SK-N-SH (cell line): ENCODE measurements at regions not wholly inside any gene's neighbourhood (a gene's known extent, or its start where the extent isn't known, plus 50 kb on each side); places are given as distances from the start of the nearest gene placed in this dataset.
A peak's percentile ranks its signal among the peaks of the same experiment; 100 is the strongest.

Experiments used
- CTCF ChIA-PET: fragments of 300-600, 350-600 bp; formaldehyde crosslinking; extraction: SDS; loops from one replicate; lab custom pipeline; 2021; lab: Yijun Ruan, JAX
- POLR2A ChIA-PET: fragments of 350-600 bp; sonication (Branson Sonifier 250); formaldehyde crosslinking; extraction: SDS; loops from one replicate; lab custom pipeline; 2020; ENCODE audit warnings: antibody characterized with exemption, inconsistent platforms; lab: Yijun Ruan, JAX
- DNase-seq: peaks from one replicate; pipeline ENCODE4 v3.0.0; 2012
- H2AFZ ChIP-seq: fragments of 200-600 bp; sonication (generic); 2 replicates; pipeline ENCODE4 v1.8.1; 2016; ENCODE audit warnings: antibody characterized with exemption, mild to moderate bottlenecking, low read depth
- H3F3A ChIP-seq: fragments of 200-600 bp; sonication (generic); replicated peaks from 2 replicates; pipeline ENCODE3; 2016; ENCODE audit warnings: antibody characterized with exemption, mild to moderate bottlenecking; ENCODE audit not compliant: insufficient read depth
- H3K27ac ChIP-seq, 2 experiments: fragments of 200-500 bp in 1 of 2; fragments of 200-600 bp in 1 of 2; sonication (Bioruptor generic) in 1 of 2; sonication (generic), shearing (Covaris generic) in 1 of 2; 2 replicates each; pipeline versions ENCODE4 v1.5.1 to v1.6.1; 2014 to 2016; ENCODE audit warnings: low read depth in 2 of 2, inconsistent platforms in 1 of 2, low read length in 1 of 2, mild to moderate bottlenecking in 1 of 2, mixed read lengths in 1 of 2
- H3K27me3 ChIP-seq: fragments of 200-600 bp; sonication (generic), shearing (Covaris generic); 2 replicates; pipeline ENCODE4 v1.6.1; 2016; ENCODE audit warnings: mixed run types; ENCODE audit not compliant: insufficient read depth
- H3K36me3 ChIP-seq, 2 experiments: fragments of 200-500 bp in 1 of 2; fragments of 200-600 bp in 1 of 2; sonication (Bioruptor generic) in 1 of 2; sonication (generic) in 1 of 2; replicated peaks in 1 of 2; 2 replicates each; pipeline versions ENCODE3 to v1.5.1; 2014 to 2016; ENCODE audit warnings: low read length in 1 of 2, mild to moderate bottlenecking in 1 of 2; ENCODE audit not compliant: insufficient read depth in 2 of 2, control insufficient read depth in 1 of 2
- H3K4me1 ChIP-seq, 2 experiments: fragments of 200-500 bp in 1 of 2; fragments of 200-600 bp in 1 of 2; sonication (Bioruptor generic) in 1 of 2; sonication (generic), shearing (Covaris generic) in 1 of 2; 2 replicates each; pipeline versions ENCODE4 v1.5.1 to v1.6.1; 2014 to 2016; ENCODE audit warnings: low read depth in 1 of 2, low read length in 1 of 2, mixed run types in 1 of 2; ENCODE audit not compliant: insufficient read depth in 2 of 2, control insufficient read depth in 1 of 2
- H3K4me2 ChIP-seq: fragments of 200-600 bp; sonication (generic), shearing (Covaris generic); 2 replicates; pipeline ENCODE4 v1.6.1; 2017; ENCODE audit warnings: mixed run types
- H3K4me3 ChIP-seq, 2 experiments: fragments of 200-500 bp in 1 of 2; fragments of 200-600 bp in 1 of 2; sonication (Bioruptor generic) in 1 of 2; sonication (generic), shearing (Covaris generic) in 1 of 2; 2 replicates each; pipeline versions ENCODE4 v1.5.1 to v1.8.1; 2014 to 2016; ENCODE audit warnings: low read depth in 2 of 2, inconsistent platforms in 1 of 2, low read length in 1 of 2, mild to moderate bottlenecking in 1 of 2, mixed read lengths in 1 of 2, moderate library complexity in 1 of 2
- H3K79me2 ChIP-seq: fragments of 200-600 bp; sonication (generic); 2 replicates; pipeline ENCODE4 v1.8.1; 2017; ENCODE audit warnings: mild to moderate bottlenecking; ENCODE audit not compliant: insufficient read depth
- H3K9ac ChIP-seq: fragments of 200-600 bp; sonication (generic); 2 replicates; pipeline ENCODE4 v1.6.1; 2017; ENCODE audit warnings: mixed run types
- H3K9me2 ChIP-seq: fragments of 200-600 bp; sonication (generic); 2 replicates; pipeline ENCODE4 v1.6.1; 2017; ENCODE audit warnings: mixed run types
- H3K9me3 ChIP-seq: fragments of 200-600 bp; sonication (generic); 2 replicates; pipeline ENCODE4 v1.6.1; 2017; ENCODE audit warnings: mixed run types, mild to moderate bottlenecking, moderate library complexity
- H4K20me1 ChIP-seq: fragments of 200-600 bp; sonication (generic); 2 replicates; pipeline ENCODE4 v1.6.1; 2017; ENCODE audit warnings: mild to moderate bottlenecking, mixed run types; ENCODE audit not compliant: insufficient read depth
- CHD2 ChIP-seq: fragments of 150-350 bp; IDR thresholded peaks from 2 replicates; pipeline ENCODE4 v1.6.1; 2018; ENCODE audit warnings: low read length; ENCODE audit not compliant: partially characterized antibody
- FOSL2 ChIP-seq: IDR thresholded peaks from 2 replicates; pipeline ENCODE4 v1.4.0; 2012; ENCODE audit warnings: low read depth, mild to moderate bottlenecking, moderate library complexity, borderline replicate concordance
- FOXJ3 ChIP-seq: sonication (generic); formaldehyde crosslinking; IDR thresholded peaks from 2 replicates; pipeline ENCODE4 v1.5.1; 2020; ENCODE audit warnings: mild to moderate bottlenecking, missing genetic modification reagents
- FOXM1 ChIP-seq: IDR thresholded peaks from 2 replicates; pipeline ENCODE4 v1.4.0; 2012; ENCODE audit warnings: low read depth, mild to moderate bottlenecking
- JUND ChIP-seq: IDR thresholded peaks from 2 replicates; pipeline ENCODE4 v1.4.0; 2012
- MEF2A ChIP-seq: IDR thresholded peaks from 2 replicates; pipeline ENCODE4 v1.4.0; 2012; ENCODE audit warnings: low read depth, borderline replicate concordance
- MXI1 ChIP-seq: IDR thresholded peaks from 2 replicates; pipeline ENCODE4 v1.6.1; 2012; ENCODE audit warnings: mild to moderate bottlenecking, low read depth, low read length, improper control_type of control experiment
- NFIC ChIP-seq: IDR thresholded peaks from 2 replicates; pipeline ENCODE4 v1.4.0; 2012; ENCODE audit warnings: borderline replicate concordance
- NRF1 ChIP-seq: IDR thresholded peaks from 2 replicates; pipeline ENCODE4 v1.6.1; 2012; ENCODE audit warnings: low read depth, mild to moderate bottlenecking, low read length
- RAD21 ChIP-seq: IDR thresholded peaks from 2 replicates; pipeline ENCODE4 v1.6.1; 2012; ENCODE audit warnings: mild to moderate bottlenecking, low read length
- RCOR1 ChIP-seq: fragments of 150-350 bp; IDR thresholded peaks from 2 replicates; pipeline ENCODE4 v1.6.1; 2017; ENCODE audit warnings: antibody characterized with exemption, low read length
- RXRA ChIP-seq: IDR thresholded peaks from 2 replicates; pipeline ENCODE4 v1.4.0; 2012; ENCODE audit warnings: low read depth, mild to moderate bottlenecking, borderline replicate concordance
- SIN3A ChIP-seq: IDR thresholded peaks from 2 replicates; pipeline ENCODE4 v1.6.1; 2012; ENCODE audit warnings: low read depth, mild to moderate bottlenecking, low read length, moderate library complexity, borderline replicate concordance
- TAF1 ChIP-seq: IDR thresholded peaks from 2 replicates; pipeline ENCODE4 v1.6.1; 2012; ENCODE audit warnings: low read depth, mild to moderate bottlenecking, low read length, moderate library complexity, borderline replicate concordance
- TCF12 ChIP-seq: IDR thresholded peaks from 2 replicates; pipeline ENCODE4 v1.4.0; 2012
- TEAD4 ChIP-seq: IDR thresholded peaks from 2 replicates; pipeline ENCODE4 v1.4.0; 2012; ENCODE audit warnings: mild to moderate bottlenecking, borderline replicate concordance; ENCODE audit not compliant: insufficient read depth
- WGBS: methylation state at CpG from one replicate; pipeline ENCODE4 v1.1.6; 2017; ENCODE audit warnings: low lambda C conversion rate; 5-methylcytosine and 5-hydroxymethylcytosine counted together
- TF ChIP-seq, protein P1 (sequence below): IDR thresholded peaks from 2 replicates; pipeline ENCODE4 v1.4.0; 2012; ENCODE audit warnings: low read depth, borderline replicate concordance
- TF ChIP-seq, protein P2 (sequence below): IDR thresholded peaks from 2 replicates; pipeline ENCODE4 v1.4.0; 2012; ENCODE audit warnings: low read depth
- TF ChIP-seq, protein P3 (sequence below): fragments of 150-350 bp; IDR thresholded peaks from 2 replicates; pipeline ENCODE4 v1.6.1; 2017; ENCODE audit warnings: antibody characterized with exemption, low read length, low read depth, borderline replicate concordance
- TF ChIP-seq, protein P4 (sequence below): IDR thresholded peaks from 2 replicates; pipeline ENCODE4 v1.6.1; 2012; ENCODE audit warnings: mild to moderate bottlenecking, low read depth, low read length, moderate library complexity
- TF ChIP-seq, protein P5 (sequence below): IDR thresholded peaks from 2 replicates; pipeline ENCODE4 v1.4.0; 2012; ENCODE audit warnings: low read depth, borderline replicate concordance

DNA sequence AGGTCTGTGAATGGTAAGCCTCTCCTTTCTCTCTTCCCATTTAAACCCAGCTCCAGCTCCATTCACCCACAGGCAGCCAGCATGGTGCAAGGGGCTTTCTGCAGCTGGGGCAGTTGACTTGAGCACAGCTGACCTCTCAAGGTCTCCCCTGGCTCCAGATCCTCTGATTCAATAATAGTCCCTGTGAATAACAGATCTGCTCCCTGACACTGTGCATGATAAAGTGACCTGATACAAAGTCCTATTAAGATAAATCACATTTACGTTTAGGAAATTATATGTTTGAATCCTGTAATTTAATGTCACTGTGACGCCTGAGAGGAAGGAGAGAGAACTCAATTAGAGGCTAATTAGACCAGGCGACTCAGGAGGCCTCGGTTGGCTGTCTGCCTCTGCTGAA lies 540.4 kb upstream of the CDH11 start (continued):
- TF ChIP-seq, protein P1, sequence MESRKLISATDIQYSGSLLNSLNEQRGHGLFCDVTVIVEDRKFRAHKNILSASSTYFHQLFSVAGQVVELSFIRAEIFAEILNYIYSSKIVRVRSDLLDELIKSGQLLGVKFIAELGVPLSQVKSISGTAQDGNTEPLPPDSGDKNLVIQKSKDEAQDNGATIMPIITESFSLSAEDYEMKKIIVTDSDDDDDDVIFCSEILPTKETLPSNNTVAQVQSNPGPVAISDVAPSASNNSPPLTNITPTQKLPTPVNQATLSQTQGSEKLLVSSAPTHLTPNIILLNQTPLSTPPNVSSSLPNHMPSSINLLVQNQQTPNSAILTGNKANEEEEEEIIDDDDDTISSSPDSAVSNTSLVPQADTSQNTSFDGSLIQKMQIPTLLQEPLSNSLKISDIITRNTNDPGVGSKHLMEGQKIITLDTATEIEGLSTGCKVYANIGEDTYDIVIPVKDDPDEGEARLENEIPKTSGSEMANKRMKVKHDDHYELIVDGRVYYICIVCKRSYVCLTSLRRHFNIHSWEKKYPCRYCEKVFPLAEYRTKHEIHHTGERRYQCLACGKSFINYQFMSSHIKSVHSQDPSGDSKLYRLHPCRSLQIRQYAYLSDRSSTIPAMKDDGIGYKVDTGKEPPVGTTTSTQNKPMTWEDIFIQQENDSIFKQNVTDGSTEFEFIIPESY: no peak
- peak; percentile 39; the same call in 1 of the 2 replicates for TF ChIP-seq MXI1
- TF ChIP-seq, protein P2, sequence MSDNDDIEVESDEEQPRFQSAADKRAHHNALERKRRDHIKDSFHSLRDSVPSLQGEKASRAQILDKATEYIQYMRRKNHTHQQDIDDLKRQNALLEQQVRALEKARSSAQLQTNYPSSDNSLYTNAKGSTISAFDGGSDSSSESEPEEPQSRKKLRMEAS: no peak
- TF ChIP-seq FOSL2: no peak
- TF ChIP-seq, protein P3, sequence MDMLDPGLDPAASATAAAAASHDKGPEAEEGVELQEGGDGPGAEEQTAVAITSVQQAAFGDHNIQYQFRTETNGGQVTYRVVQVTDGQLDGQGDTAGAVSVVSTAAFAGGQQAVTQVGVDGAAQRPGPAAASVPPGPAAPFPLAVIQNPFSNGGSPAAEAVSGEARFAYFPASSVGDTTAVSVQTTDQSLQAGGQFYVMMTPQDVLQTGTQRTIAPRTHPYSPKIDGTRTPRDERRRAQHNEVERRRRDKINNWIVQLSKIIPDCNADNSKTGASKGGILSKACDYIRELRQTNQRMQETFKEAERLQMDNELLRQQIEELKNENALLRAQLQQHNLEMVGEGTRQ: no peak
- TF ChIP-seq FOXM1: no peak

DNA sequence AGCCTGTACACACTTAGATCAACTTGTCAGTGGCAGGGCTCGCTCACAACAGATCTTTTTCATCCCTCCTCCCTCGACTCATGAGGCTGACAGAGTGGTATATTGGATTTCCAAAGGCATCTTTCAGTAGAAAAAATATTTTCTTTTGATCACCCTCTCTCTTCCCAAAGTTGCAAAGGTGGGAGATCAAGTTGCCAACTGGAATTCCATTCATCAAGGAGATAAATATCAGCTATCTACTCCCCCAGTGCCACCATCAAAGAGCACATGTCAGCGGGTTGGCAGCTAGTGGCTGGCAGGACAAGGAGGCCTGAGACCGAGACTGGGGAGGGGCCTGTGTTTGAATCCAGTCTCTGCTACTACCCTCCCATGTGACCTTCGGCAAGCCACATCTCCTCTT lies 539.7 kb upstream of the CDH11 start:
- CTCF ChIA-PET: interaction anchor here (0.9 to 1.3 kb wide), 2 partner anchors 27 kb away, joined by 3 read pairs; no protein-coding TSS in a partner anchor
- H3K27ac ChIP-seq: peak overlapping the region in 1 of 2 experiments; percentile 60; a peak in 2 of 4 replicates
- WGBS: 79% methylated on average over 4 of the region's 5 CpGs

More for the DNA sequence above, 539.7 kb upstream of the CDH11 start:
- no peak overlapping the region for H3K4me2 ChIP-seq
- no peak overlapping the region for H3K9ac ChIP-seq
- H3K36me3 ChIP-seq: no peaks in the 10 kb centered on the region
- H3F3A ChIP-seq: peaks cover 13% of the 10 kb centered on the region
- H3K4me1 ChIP-seq: peaks cover 29 to 55% of the 10 kb centered on the region in 2 experiments; a peak in 3 of 4 replicates
- no peak for DNase-seq
- no peak overlapping the region for H3K4me3 ChIP-seq
- H2AFZ ChIP-seq: no peak overlapping the region
- TF ChIP-seq CHD2 (no peak), SIN3A (no peak), MEF2A (no peak), RCOR1 (no peak), RXRA (no peak), JUND (no peak), NRF1 (no peak), TEAD4 (no peak), TAF1 (no peak), NFIC (no peak), FOSL2 (no peak), FOXM1 (no peak), FOXJ3 (CRISPR knock-in tag) (no peak), TCF12 (no peak), RAD21 (no peak)
- TF ChIP-seq, protein P1: no peak
- TF ChIP-seq, protein P2: no peak
- TF ChIP-seq, protein P4, sequence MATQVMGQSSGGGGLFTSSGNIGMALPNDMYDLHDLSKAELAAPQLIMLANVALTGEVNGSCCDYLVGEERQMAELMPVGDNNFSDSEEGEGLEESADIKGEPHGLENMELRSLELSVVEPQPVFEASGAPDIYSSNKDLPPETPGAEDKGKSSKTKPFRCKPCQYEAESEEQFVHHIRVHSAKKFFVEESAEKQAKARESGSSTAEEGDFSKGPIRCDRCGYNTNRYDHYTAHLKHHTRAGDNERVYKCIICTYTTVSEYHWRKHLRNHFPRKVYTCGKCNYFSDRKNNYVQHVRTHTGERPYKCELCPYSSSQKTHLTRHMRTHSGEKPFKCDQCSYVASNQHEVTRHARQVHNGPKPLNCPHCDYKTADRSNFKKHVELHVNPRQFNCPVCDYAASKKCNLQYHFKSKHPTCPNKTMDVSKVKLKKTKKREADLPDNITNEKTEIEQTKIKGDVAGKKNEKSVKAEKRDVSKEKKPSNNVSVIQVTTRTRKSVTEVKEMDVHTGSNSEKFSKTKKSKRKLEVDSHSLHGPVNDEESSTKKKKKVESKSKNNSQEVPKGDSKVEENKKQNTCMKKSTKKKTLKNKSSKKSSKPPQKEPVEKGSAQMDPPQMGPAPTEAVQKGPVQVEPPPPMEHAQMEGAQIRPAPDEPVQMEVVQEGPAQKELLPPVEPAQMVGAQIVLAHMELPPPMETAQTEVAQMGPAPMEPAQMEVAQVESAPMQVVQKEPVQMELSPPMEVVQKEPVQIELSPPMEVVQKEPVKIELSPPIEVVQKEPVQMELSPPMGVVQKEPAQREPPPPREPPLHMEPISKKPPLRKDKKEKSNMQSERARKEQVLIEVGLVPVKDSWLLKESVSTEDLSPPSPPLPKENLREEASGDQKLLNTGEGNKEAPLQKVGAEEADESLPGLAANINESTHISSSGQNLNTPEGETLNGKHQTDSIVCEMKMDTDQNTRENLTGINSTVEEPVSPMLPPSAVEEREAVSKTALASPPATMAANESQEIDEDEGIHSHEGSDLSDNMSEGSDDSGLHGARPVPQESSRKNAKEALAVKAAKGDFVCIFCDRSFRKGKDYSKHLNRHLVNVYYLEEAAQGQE: no peak
- TF ChIP-seq, protein P5, sequence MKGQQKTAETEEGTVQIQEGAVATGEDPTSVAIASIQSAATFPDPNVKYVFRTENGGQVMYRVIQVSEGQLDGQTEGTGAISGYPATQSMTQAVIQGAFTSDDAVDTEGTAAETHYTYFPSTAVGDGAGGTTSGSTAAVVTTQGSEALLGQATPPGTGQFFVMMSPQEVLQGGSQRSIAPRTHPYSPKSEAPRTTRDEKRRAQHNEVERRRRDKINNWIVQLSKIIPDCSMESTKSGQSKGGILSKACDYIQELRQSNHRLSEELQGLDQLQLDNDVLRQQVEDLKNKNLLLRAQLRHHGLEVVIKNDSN: no peak
- no peaks in the 10 kb centered on the region for H4K20me1 ChIP-seq
- no peaks in the 10 kb centered on the region for H3K79me2 ChIP-seq
- POLR2A ChIA-PET: no interaction called here
- H3K27me3 ChIP-seq: no peaks in the 10 kb centered on the region
- no peaks in the 10 kb centered on the region for H3K9me3 ChIP-seq
- no peaks in the 10 kb centered on the region for H3K9me2 ChIP-seq
